ENCODE measurements at regions not wholly inside any gene's neighbourhood (a gene's known extent, or its start where the extent isn't known, plus 50 kb on each side); places are given as distances from the start of the nearest gene placed in this dataset.

- Histone ChIP-seq H3K27ac (peak overlapping the region; percentile 35 to 72; a peak in 2 of 6 replicates), H3K9me3 (no peaks in the 10 kb centered on the region), H3K4me1 (0 out of 3 replicates have a peak, but pooled peaks cover 3% of the 10 kb centered on the region), H3K4me3 (peak overlapping the region; percentile 44), H3K4me2 (peak overlapping the region; percentile 72)
- ATAC-seq (peak in 1 of 2 experiments; percentile 53; a peak in 2 of 6 replicates), FAIRE-seq (no peak), DNase-seq (ENCODE audit: low read depth in 1 of 2, low spot score in 1 of 2) (peak in 1 of 2 experiments; percentile 7)
- TF ChIP-seq FOXS1 (CRISPR knock-in tag; IDR thresholded peaks at IDR 0.05) (no peak), SMC3 (IDR thresholded peaks at IDR 0.05) (peak; percentile 13; the same call in 1 of the 3 replicates), RAD21 (conservative IDR thresholded peaks at IDR 0.05 in 1 of 2, IDR thresholded peaks at IDR 0.05 in 1 of 2) (0 out of 5 replicates have a peak, but pooled peaks of 1 of the 2 experiments have one; percentile 14), BHLHE40 (IDR thresholded peaks at IDR 0.05; ENCODE audit: low read depth, low read length) (no peak), MAX (IDR thresholded peaks at IDR 0.05) (no peak), RFX5 (IDR thresholded peaks at IDR 0.05) (no peak)
- WGBS (ENCODE audit: missing lambda C conversion rate) = 58% methylated on average over 32 of the region's 88 CpGs
- ChIA-PET POLR2A (interaction anchor here (0.7 kb wide), 1 partner anchor 843 kb away, joined by 4 read pairs; no protein-coding TSS in a partner anchor), CTCF (interaction anchor here (0.8 to 1.6 kb wide), 2 partner anchors 17 to 364 kb away, joined by 3 to 4 read pairs; no protein-coding TSS in a partner anchor)
Observed at GRCh38 chr18:55779691-55780585, 191.9 kb upstream of the TCF4 start.

- ChIA-PET CTCF (interaction anchor here (1.2 to 1.6 kb wide), 2 partner anchors 7 to 16 kb away, joined by 3 to 4 read pairs; no protein-coding TSS in a partner anchor), POLR2A (interaction anchor here (0.7 kb wide), 1 partner anchor 844 kb away, joined by 4 read pairs; no protein-coding TSS in a partner anchor)
- DNase-seq (ENCODE audit: low read depth in 1 of 2, low spot score in 1 of 2) (no peak), FAIRE-seq (no peak), ATAC-seq (no peak)
- no peak overlapping the region for H3K27ac ChIP-seq
- no peak overlapping the region for H3K4me2 ChIP-seq
- no peak for TF ChIP-seq NPAS2 (CRISPR knock-in tag; IDR thresholded peaks at IDR 0.05; ENCODE audit: borderline replicate concordance)
- no peak overlapping the region for H3K4me3 ChIP-seq
- H3K4me1 ChIP-seq = 0 out of 3 replicates have a peak, but pooled peaks cover 3% of the 10 kb centered on the region
- no peaks in the 10 kb centered on the region for H3K9me3 ChIP-seq
- WGBS (ENCODE audit: missing lambda C conversion rate) = 77% methylated on average over 17 of the region's 17 CpGs
Observed at GRCh38 chr18:55778788-55779690, 191.0 kb upstream of the TCF4 start.

- FAIRE-seq = no peak
- no peaks in the 10 kb centered on the region for H3K9me3 ChIP-seq
Observed at GRCh38 chr18:55777666-55778304, 189.8 kb upstream of the TCF4 start.

GRCh38 chr18:55775972-55776371, 188.0 kb upstream of the TCF4 start:
- Histone ChIP-seq H3K27ac (no peak overlapping the region), H3K4me1 (0 out of 3 replicates have a peak, but pooled peaks cover 3% of the 10 kb centered on the region), H3K4me3 (no peak overlapping the region), H3K4me2 (no peak overlapping the region), H3K9me3 (no peaks in the 10 kb centered on the region)
- ATAC-seq = no peak
- no peak for DNase-seq (ENCODE audit: low read depth in 1 of 2, low spot score in 1 of 2)
- POLR2A ChIA-PET = no interaction called here
- no peak for TF ChIP-seq POLR2AphosphoS2 (conservative IDR thresholded peaks at IDR 0.05; ENCODE audit: low read length)
- TF ChIP-seq POLR2A (IDR thresholded peaks at IDR 0.05; ENCODE audit: low read length) = no peak
- TF ChIP-seq MAX (IDR thresholded peaks at IDR 0.05) = no peak
- CTCF ChIA-PET = interaction anchor here (0.6 kb wide), 1 partner anchor 12 kb away, joined by 3 read pairs; no protein-coding TSS in a partner anchor
- FAIRE-seq = no peak
- 76% methylated on average over 2 of the region's 2 CpGs for WGBS (ENCODE audit: missing lambda C conversion rate)

More at GRCh38 chr18:55777666-55778304, 189.8 kb upstream of the TCF4 start:
- Histone ChIP-seq H3K27ac (no peak overlapping the region), H3K4me3 (no peak overlapping the region), H3K4me1 (0 out of 3 replicates have a peak, but pooled peaks cover 3% of the 10 kb centered on the region), H3K4me2 (no peak overlapping the region)
- CTCF ChIA-PET = interaction anchor here (0.9 to 1.2 kb wide), 2 partner anchors 8 to 185 kb away, joined by 3 read pairs; no protein-coding TSS in a partner anchor
- no peak for DNase-seq (ENCODE audit: low read depth in 1 of 2, low spot score in 1 of 2)
- WGBS (ENCODE audit: missing lambda C conversion rate) = 56% methylated on average over 5 of the region's 5 CpGs
- POLR2A ChIA-PET = no interaction called here
- no peak for ATAC-seq
- TF ChIP-seq ZFP36 (IDR thresholded peaks at IDR 0.05; ENCODE audit: borderline replicate concordance, partially characterized antibody) (peak; percentile 12), NR3C1 (IDR thresholded peaks at IDR 0.05) (no peak)
